ENCODE measurements at regions not wholly inside any gene's neighbourhood (a gene's known extent, or its start where the extent isn't known, plus 50 kb on each side); places are given as distances from the start of the nearest gene placed in this dataset.

GRCh38 chr10:16186564-16186963, 250.2 kb upstream of the PTER start:
- no peak for TF ChIP-seq CTCF (IDR thresholded peaks at IDR 0.05; ENCODE audit: control insufficient read depth, insufficient read depth, low read depth, low read length, missing control alignments)
- no peak overlapping the region for H3K4me3 ChIP-seq (ENCODE audit: control insufficient read depth, low read depth, low read length)
- DNase-seq (ENCODE audit: low read depth), result no peak

- no peak overlapping the region for H3K4me3 ChIP-seq (ENCODE audit: control insufficient read depth, low read depth, low read length)
- DNase-seq (ENCODE audit: low read depth), result no peak
- no peak for TF ChIP-seq CTCF (IDR thresholded peaks at IDR 0.05; ENCODE audit: control insufficient read depth, insufficient read depth, low read depth, low read length, missing control alignments)
Observed at GRCh38 chr10:16187161-16187560, 249.6 kb upstream of the PTER start.

GRCh38 chr10:16192337-16192736, 244.5 kb upstream of the PTER start:
- DNase-seq (ENCODE audit: low read depth), result no peak
- H3K4me3 ChIP-seq (ENCODE audit: control insufficient read depth, low read depth, low read length), result no peak overlapping the region
- TF ChIP-seq CTCF (IDR thresholded peaks at IDR 0.05; ENCODE audit: control insufficient read depth, insufficient read depth, low read depth, low read length, missing control alignments), result no peak

- no peak for TF ChIP-seq CTCF (IDR thresholded peaks at IDR 0.05; ENCODE audit: control insufficient read depth, insufficient read depth, low read depth, low read length, missing control alignments)
- DNase-seq (ENCODE audit: low read depth), result no peak
- H3K4me3 ChIP-seq (ENCODE audit: control insufficient read depth, low read depth, low read length), result no peak overlapping the region
Observed at GRCh38 chr10:16193241-16193640, 243.6 kb upstream of the PTER start.

- no peak for TF ChIP-seq CTCF (IDR thresholded peaks at IDR 0.05; ENCODE audit: control insufficient read depth, insufficient read depth, low read depth, low read length, missing control alignments)
- no peak for DNase-seq (ENCODE audit: low read depth)
- no peak overlapping the region for H3K4me3 ChIP-seq (ENCODE audit: control insufficient read depth, low read depth, low read length)
Observed at GRCh38 chr10:16195178-16195769, 241.5 kb upstream of the PTER start.

GRCh38 chr10:16195894-16196293, 240.9 kb upstream of the PTER start:
- DNase-seq (ENCODE audit: low read depth), result no peak

More at GRCh38 chr10:16195894-16196293, 240.9 kb upstream of the PTER start:
- no peak overlapping the region for H3K4me3 ChIP-seq (ENCODE audit: control insufficient read depth, low read depth, low read length)
- no peak for TF ChIP-seq CTCF (IDR thresholded peaks at IDR 0.05; ENCODE audit: control insufficient read depth, insufficient read depth, low read depth, low read length, missing control alignments)

All from AG09309 (cell line).